Inflammatory macrophage treated with lipopolysaccharide for 4 hours (primary cell): ENCODE measurements at regions not wholly inside any gene's neighbourhood (a gene's known extent, or its start where the extent isn't known, plus 50 kb on each side); places are given as distances from the start of the nearest gene placed in this dataset.

Source experiments
- DNase-seq: peaks from one replicate; pipeline ENCODE4 v3.0.0-alpha.2; 2020

DNA sequence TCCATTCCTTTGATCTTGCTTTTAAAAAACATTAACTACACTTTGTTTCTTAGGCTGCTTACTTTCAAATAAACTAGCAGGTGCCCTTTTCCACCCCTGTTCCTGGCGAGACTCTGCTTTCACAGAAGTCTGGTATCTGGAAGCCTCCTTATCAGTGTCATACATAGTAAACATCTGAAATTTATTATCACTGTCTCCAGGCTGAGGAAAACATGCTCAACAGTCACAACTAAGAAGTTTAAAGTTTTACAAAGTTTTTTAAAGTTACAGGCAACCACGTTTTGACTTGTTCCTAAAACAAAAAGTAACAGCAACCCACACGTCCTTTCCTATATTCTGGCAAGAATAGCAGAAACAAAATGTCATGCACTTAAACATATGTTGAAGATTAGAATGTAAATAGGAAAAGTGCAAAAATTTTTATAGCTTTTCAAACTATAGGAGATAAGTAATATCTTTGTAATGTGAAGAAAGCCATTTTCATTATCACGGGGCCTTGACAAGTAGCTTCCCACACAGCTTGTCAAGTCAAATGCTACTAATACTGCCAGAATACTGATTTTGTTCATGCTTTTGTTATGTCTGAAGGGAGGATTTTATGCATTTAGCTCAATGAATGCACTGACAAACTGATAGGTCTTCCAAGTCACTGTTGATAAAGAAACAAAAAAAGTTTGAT, 275.2 kb upstream of the KCNMB2 start:
- DNase-seq = no peak

DNA sequence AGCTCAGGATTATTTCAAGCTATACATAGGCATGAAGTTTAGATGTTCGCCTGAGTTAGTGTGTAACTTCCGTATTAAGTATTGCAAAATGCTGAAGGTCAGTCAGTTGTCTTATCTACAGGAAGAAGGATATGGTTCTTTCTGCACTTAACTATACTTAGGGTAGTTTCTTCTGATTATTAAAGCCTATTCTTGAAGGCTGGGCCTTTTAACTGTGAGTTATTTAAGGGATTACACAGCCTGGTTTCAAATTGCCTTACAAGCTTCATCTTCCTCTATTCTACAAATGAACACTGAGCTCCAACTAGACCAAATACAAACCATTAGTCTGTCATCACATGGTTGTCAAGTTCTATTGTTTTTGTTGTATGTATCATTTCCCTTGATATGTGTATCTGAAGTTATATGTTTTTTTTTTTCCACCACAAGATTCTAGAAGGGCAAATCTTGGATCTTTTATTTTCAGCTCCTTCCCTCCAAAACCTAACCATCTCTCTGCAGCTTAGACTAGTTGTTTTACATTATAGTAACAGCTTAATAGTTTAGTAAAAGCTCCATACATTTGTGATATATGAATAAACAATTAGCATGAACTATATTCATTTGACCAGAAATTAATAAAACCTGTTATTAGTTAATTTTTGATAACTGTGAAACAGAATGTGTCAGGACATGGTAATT, 272.9 kb upstream of the KCNMB2 start:
- DNase-seq = peak; percentile 45

DNA sequence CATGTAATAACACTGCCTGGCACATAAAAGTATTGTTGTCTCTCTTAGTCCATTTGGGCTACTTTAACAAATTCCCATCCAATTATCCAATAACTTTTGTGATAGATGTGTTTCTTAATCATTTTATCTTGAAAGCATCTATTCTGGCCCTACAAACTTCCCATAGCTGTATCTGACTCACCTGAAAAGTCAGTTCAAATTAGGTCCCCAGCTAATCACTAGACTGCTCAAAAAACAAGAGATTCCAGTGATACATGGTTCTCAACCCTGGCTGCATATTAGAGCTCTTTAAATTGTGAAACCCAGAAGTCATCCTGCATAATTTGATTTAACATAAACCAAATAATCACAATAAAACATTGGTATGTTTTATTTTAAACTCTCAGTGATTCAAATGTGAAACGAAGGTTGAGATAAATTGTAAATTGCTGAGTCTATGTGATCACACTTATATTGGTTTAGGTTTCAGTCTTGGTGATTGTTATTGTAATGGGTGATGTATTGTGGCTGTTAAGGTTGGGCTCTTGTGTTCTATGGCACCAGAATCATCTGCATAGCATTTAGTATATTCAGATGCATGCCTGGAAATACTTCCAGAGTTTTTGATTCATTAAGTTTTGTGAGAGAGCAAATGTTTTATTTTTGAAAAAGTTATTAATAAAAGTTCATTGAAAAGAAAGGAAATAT, 268.9 kb upstream of the KCNMB2 start:
- no peak for DNase-seq

DNA sequence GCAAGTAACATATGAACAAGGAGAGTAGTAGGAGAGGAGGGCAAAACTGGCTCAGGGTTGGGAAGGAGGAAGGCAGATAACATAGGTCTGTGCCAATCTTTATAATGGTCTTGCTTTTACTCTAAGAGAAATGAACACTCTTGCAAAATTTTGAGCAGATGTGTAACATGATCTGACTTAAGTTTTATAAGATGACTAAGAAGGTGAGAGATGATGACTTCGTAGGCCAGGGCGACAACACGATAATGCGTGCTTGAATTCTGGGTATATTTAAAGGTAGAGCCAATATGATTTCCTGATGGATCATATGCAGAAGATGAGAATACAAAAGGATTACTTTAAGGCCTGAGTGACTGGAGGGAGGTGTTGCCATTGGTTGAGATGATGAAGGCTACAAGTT, 265.4 kb upstream of the KCNMB2 start:
- no peak for DNase-seq

DNA sequence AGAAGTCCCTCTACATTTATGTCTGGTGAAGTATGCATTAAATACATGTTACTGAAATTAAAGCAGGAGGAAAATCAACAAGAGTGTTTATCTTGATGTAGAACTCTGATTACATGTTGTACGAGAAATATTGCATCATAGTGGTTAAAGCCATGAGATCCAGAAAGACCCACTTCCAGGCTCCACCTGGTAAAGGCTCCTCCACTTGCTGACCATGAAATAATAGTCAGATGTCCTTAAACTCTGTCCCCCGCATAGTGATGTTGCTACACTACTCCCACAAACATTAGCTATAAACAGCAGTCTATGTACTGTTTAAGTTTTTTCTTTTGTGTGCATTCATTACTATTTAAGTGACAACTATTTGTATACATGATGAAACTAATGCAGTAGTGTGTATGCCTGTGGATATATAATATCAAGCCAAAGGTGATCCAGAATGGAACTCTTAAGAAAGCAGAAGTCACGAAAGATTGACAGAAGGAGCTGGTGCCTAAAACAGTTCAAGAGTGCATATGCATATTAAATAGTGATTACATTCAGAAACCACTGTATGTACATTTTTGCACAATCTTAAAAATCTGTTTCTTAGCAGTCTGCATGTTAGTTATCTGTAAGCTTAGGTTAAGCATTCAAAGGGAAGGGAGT, 264.4 kb upstream of the KCNMB2 start:
- DNase-seq = no peak

DNA sequence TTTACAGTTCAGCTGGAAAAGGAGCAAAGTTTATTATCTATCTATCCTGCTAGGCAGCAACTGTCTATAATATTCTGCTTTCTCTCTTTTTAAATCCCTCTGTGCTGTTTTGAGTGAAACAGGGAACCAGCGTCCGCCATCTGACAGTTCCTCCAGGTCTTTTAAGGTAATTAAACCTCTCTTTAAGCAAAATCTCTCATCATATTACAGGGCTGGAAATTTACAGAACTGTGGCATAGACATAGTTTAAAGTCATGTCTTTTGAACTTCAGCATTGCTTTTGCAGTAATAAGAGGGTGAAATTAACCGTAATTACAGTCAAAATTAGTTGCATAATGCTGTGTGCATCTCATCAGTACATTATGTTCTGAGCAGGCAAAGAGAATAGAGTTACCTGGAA, 263.4 kb upstream of the KCNMB2 start:
- no peak for DNase-seq

DNA sequence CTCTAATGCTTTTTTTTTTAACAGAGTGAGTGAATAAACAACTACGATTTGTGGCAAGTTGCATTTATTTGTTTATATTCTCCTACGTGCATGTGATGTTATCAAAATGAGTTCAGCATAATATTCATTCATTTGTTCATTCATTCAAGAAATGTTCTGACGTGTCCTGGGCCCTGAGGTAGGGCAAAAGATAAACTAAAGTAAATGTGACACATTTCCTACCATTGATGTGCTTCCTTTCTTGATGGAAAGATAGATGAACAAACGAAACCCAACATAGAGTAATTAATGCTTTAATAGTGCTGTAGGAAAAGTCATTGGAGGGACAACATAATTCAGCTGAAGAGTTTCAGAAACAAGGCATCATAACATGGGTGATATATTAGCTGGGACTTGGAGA, 261.5 kb upstream of the KCNMB2 start:
- DNase-seq = no peak

DNA sequence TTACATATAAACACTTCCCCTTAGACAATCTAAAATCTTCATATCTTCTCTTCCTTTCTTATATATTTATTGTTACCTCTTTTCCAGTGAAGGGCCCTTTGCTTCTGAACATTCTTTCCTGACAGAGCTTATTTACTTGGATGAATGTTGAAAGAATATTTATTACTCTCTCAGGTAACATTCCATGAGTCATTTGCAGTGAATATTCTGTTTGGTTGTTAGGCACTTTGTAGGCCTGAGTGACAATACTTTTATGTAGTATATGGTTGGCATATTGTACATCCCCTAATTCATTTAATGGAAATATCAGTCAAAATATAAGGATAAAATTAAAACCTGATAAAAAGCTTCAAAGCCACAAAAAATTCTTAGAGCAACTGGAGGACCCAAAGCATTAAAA, 260.9 kb upstream of the KCNMB2 start:
- no peak for DNase-seq

DNA sequence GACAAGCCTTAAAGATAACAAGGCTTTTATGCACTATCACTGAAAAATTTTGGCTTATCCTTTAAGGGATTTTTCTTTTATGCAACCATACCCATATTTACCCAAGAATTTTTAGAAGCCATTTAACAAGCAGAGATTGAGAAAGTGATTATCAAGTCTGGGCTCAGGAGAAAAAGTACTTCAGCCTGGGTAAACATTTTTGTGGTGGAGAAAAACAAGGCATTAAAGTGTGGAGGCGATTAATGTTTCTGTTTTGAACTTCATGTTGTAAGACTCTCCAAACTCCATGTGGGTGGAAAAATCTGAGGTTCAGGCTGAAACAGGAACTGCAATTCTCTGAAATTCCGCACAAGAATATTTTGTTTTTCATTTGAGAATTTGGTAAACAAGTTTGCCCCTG, 260.4 kb upstream of the KCNMB2 start:
- peak; percentile 27 for DNase-seq

DNA sequence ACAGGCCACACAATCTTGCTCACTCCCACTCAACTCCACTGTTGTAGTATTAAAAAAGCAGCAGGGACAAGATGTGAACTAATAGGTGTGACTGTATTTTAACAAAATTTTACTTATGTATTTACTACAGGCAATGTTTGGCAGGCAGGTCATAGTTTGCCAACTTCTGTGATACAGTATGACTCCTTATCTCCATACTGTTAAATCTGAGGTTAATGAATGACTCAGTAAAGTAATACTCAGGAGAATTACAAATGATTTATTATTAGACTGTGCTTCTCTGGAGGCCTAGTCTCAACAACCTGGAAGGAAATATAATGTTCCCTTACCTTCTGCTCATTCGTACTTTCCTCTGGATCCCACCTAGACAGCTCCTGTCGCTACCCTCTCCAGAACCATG, 258.6 kb upstream of the KCNMB2 start:
- no peak for DNase-seq

DNA sequence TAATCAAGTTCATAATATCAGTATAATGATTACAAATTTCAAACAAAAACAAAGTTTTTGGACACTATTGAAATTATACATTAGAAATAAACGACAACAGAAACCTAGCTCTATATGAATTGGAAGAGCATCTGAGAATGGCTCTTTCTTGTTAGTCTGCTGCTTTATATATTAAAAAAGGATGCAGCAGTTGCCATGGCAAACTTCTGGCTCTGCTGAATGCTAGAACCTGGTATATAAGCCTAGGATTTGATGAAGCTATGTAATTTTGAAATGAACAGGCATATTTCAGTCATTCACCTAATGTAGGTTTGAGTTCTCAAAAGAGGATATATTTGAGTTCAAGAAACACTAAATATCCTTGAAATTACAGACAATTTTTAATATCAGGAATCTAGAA, 252.7 kb upstream of the KCNMB2 start:
- DNase-seq = no peak

DNA sequence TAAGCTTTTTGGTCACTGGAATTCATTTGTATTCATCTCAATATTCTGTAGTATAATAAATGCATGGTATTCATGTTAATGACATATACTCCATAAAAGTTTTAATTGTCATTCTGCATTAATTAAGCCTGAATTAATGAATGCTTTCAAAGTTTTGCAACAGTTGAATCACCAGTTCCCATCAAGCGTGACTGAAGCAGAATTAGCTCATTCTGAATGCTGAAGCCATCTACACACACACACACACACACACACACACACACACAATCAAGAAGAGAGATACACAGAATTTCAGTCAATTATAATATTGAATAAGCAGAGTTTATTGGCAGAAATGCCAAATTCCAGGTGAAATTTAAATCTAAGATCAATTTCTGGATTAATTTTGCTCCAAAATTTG, 252.1 kb upstream of the KCNMB2 start:
- no peak for DNase-seq

DNA sequence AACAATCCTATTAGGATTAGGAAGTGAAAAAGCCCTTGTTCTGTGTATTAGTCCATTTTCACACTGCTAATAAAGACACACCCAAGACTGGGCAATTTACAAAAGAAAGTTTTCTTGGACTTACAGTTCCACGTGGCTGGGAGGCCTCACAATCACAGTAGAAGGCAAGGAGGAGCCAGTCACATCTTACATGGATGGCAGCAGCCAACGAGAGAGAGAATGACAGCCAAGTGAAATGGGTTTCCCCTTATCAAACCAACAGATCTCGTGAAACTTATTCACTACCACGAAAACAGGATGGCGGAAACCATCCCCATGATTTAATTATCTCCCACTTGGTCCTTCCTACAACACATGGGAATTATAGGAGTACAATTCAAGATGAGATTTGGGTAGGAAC, 248.2 kb upstream of the KCNMB2 start:
- DNase-seq = no peak

DNA sequence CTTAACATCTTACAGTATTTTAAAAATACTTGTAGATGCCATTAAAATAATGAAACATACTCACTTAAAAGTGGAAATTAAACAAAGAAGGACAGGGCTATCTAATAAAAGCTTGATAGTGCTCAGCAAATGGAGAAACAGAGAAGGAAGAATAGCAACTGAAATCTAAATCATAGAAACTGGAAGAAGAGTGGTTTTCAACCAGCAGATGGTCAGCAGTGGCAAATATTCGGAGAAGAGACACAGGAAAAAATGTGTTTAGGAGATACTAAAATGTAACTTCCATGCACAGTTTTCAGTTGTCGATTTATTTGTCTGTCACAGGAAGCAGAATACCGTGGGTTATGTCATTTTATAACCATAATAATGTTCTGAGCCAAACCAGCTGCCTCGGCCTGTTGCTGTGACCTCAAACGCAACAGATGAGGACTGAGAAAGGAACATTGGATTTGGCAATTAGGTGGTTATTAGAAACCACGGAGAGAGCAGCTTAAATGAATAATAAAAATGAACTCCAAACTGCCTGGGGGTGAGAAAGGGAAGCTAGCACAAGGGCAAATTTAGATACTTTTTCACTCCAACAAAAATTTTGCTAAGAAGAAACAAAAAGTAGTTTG, 246.6 kb upstream of the KCNMB2 start:
- no peak for DNase-seq

DNA sequence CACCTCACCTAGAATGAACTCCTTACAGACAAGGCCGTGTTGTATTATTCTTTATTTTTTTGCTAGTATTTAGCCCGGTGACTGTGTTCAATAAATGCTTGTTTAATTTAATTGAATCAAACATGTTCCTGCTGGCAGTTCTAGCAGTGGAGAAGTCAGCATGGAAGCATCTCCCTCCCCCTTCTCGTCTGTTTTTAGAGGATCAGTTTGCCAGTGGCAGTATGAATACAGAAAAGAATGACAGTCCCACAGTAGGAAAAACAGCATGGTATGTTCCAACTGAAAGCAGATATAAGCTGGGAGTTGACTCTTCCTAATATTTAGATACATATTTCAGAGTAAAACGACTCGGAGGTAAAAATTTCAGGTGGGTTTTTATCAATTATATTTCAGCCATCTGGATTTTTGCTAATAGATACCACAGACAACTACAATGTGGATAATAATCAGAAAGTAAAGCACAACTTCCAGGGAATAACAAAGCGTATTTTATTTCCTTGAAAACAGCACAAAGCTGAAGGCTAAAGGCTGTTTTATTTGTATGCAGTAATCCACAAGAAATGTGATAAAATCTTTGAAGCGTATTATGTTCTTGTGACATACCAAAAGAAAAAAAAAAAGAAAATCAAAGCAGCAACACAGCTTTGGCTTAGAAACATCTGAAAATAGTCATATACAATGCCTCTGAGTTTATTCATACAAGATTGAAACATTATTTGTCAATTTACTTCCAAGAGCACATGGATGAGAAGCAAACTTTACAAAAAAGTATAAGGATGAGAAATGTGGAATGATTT, 244.5 kb upstream of the KCNMB2 start:
- no peak for DNase-seq

DNA sequence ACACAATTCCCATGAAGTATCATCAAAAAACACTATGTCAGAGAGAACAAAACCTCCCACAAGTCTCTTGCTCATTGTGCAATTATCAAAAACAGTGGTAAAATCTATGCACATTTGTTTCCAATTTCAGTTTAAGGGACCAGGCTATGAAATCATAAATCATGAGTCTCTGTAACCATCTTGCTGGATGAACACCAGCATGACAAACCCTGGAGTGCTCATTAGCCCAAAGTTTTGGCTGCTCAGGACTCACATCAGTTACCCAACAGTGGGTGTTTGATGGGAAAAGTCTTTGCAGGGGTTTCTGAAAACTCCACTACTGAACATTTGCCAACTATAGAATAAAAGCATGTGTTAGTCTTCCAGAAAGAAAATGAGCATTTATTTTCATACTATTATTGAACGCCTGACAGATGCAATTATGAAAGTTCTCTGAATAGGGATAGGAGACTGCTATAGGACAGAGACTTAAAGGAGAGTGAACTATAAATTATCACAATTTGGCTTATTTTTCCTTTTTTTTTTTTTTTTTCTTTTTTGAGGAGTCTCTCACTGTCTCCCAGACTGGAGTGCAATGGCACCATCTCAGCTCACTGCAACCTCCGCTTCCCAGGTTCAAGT, 240.8 kb upstream of the KCNMB2 start:
- DNase-seq = no peak

DNA sequence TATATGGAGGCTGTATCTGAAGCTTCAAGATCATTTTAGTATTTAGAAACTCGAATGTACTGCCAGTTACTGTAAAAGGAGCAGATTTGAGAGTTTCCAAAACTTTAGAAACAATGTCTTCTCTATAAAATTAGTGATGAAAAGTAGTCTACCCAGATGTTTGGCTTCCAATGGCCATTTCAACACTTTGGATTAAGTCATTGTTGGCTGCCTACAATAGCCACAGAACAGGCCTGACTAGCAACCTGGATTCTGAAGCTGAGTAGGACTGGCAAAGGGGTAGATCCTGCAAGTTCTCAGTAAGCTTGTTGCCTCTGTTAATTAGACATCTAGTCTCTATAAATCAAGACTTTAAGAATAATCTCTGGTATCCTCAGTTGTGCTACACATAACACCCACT, 239.0 kb upstream of the KCNMB2 start:
- DNase-seq = no peak

DNA sequence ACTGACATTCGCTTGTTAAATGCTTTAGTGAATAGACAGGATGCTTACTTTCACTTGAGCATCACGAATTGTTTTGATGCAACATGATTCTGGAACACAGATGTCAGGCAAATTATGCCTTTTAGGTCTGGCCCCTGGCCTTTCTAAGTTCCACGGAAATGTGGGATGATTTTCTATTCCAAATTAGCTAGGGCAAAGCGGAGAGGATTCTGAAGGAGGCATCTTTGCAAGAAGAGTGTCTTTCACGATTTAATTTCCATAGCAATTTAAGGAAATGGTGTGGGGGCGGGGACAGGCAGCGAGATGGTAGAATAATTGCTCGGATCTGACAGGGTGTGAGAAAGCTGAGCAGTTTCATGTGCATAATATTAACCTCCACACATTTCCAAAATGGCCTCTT, 238.5 kb upstream of the KCNMB2 start:
- no peak for DNase-seq

DNA sequence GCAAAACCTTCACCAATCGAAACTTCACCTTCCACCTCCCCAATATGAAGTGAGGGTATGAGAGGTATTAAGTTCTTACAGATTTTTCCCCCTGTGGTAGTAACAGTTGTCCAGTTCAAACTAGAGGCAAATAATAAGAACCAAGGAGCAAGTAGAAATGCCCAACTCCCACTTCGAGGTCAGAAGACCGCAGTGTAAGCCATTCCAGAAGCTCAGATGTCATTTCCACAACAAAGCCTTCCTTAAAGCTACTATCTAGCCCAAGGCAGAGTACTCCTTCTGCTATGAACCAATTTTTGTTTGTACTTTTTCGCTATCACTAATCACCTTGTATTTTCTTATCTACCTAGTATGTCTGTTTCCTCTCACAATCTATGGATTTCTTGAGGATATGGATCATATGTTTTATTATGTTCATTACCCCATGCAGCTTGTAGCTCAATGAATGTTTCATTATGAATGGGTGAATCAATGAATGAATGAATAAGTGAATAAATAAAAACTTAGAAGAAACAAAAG, 235.7 kb upstream of the KCNMB2 start:
- DNase-seq = no peak

DNA sequence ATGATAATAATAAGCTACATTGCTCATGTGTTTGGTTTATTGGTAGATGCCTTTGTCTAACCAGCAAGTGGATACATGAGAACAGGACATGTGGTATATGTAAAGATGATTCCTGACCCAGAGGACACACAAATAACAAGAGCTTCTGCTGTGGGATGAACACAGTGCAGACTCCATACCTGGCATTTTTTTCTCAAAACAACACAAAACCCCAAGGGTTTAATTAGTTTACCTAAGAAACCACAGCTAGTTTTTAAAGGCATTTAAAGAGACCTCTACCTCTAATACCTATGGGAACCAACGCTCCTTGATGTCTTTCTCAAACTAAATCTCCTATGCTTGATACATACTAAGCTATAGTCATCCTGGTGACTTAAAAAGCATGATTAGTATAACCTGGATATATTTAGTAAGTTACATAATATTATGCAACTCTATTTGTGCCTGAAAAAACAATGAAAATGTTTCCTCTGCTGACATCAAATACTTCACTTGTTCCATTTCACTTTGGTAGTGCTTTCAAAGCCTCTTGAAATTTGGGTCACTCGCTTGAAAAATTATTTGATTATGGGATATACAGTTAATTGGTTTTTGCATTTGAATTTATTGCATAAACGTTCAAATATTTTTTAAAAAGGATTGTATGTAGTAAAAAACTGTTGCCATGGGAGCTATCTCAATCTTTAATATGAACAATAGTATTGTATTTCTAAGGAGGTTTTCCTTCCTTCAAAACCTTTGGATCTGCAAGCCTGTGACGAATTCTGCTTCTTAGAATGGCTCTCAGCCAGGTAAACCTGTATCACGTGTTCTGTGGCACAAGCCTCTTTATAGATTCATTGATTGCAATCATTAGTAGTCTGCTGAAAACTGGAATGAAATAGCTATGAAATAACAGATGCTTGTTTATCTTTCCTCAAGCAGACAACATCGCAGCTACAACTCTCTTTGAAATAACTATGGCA, 233.0 kb upstream of the KCNMB2 start:
- DNase-seq = no peak
